Left kidney (tissue), 1 donor: ENCODE measurements at regions not wholly inside any gene's neighbourhood (a gene's known extent, or its start where the extent isn't known, plus 50 kb on each side); places are given as distances from the start of the nearest gene placed in this dataset.
"Not testable (repeated sequence)": the region's sequence is repeated elsewhere in the genome, so short reads cannot be mapped to it uniquely, and the experiment has no call there.

Experiments
- DNase-seq: peaks from one replicate; pipeline ENCODE4 v3.0.0-alpha.2; 2013

DNA sequence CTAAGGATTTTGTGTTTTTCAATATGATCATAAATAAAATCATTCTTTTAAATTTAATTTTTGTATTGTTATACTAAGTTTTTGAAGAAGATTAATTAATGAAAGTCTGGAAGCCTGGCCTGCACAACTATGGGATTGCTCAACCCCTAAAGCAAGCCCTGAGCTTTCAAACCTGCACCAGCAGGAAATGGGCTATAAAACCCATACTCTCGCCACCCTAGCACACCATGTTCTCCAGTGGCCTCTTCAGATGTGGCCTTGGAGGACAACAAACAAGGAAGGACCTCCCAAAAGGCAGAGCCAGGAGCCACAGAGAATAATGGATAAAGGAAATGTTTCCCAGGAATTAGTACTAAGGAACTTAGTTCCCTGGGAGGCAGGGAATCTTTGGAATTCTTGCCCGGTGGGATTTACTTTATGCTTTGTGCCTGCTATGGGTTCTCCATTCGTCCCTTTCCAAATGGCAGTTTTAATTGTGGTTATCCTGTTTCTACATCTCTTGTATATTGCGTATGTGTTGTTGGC lies 212.5 kb downstream of the ZFP36L2 start:
- DNase-seq: no peak

DNA sequence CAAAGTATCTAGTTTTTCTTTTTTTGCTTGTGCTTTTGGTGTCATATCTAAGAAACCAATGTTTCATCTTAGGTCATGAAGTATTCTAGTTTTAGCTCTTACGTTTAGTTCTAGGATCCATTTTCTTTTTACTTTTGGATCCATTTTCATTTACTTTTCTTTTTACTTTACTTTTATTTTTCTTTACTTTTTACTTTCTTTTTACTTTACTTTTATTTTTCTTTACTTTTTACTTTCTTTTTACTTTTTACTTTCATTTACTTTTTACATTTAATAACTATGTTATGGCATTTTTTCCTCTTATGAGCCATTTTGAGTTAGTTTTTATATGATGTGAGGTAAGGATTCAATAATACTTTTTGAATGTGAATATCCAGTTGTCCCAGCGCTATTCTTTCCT lies 213.4 kb downstream of the ZFP36L2 start:
- no peak for DNase-seq

DNA sequence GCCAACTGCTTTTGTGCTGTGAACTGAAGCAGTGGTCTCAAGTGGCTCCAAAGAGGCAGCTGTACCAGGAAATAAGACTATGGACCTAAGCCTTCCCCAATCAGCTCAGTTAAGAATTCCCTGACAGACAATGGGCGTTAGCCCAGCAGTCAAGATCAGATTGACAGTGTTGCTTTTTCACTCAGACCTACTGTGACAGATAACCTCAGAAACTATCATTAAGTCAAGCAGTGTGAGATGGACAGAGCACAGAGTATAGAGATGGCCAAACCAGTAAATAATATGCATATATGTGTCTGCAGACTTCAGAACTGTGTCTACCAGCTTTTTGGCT lies 215.3 kb downstream of the ZFP36L2 start:
- no peak for DNase-seq

DNA sequence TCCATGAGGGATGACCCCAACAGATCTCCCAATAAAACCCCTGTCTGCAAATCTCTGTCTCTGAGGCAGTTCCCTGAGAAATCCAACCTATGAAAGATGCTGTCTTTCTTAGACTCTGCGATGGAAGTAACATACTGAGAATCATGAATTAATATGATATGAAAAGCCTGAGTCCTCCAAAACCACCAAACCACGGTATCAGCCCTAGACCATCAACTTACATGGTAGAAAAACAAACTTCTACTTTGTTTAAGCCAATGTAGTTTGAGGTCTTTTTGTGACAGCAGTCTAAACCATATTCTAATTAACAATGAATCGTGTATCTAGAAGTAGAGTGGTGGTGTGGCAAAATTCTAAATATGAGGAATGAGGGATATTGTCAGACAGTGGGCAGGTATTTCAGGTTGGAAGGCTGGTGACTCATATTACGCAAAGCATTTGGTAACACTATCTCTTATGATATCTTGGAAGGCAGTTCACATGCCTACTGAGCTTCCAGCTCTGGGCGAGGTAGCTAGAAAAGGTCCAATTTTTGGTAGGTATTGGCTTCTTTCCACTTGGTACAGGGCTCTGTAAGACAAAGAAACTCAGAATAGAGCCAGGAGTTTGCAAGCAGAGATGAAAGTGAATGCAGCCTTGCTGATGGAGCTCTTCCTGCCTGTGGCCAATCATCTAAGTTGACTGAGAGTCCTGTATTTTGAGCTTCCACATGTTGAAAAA lies 215.8 kb downstream of the ZFP36L2 start:
- no peak for DNase-seq

DNA sequence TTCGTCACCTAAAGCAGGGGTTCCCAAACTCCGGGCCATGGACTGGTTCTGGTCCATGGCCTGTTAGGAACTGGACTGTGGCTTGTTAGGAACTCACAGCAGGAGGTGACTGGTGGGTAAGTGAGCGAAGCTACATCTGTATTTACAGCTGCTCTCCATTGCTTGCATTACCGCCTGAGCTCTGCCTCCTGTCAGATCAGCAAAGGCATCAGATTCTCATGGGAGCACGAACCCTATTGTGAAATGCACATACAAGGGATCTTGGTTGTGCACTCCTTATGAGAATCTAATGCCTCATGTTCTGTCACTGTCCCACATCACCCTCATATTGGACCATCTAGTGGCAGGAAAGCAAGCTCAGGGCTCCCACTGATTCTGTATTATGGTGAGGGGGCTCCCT lies 217.0 kb downstream of the ZFP36L2 start:
- no peak for DNase-seq

DNA sequence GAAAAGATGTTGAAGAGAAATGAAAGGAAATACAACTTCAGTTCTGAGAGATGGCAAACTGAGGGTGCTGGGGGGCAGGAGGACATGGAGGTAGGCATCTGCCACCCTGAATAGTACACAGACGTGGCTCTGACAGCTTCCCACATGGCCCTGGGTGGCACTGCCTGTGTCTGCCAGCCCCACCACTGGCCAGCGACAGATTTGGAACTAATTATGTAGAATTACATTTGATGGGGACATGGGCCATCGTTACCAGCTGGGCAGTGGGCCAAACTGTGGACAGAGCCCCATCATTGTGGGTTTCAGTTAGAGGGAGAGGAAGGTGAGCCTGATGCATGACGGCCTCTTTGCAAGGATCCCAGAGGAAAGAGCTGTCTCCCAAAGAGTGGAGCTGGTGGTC lies 216.0 kb upstream of the HAAO start:
- DNase-seq: no peak

DNA sequence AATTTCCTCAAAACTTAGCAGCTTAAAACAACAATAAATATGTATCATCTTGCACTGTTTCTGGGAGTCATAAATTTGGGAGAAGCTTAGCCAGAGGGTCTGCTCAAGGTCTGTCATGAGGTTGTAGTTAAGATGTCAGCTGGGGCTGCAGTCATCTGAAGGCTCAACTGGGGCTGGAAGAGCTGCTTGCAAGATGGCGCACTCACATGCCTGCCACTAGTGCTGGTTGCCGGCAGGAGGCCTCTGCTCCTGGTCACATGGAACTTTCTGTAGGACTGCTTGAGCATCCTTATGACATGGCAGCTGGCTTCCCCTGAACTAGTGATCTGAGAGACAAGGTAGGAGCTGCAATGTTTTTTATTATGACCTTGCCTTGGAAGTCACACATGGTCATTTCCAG lies 215.5 kb upstream of the HAAO start:
- no peak for DNase-seq

DNA sequence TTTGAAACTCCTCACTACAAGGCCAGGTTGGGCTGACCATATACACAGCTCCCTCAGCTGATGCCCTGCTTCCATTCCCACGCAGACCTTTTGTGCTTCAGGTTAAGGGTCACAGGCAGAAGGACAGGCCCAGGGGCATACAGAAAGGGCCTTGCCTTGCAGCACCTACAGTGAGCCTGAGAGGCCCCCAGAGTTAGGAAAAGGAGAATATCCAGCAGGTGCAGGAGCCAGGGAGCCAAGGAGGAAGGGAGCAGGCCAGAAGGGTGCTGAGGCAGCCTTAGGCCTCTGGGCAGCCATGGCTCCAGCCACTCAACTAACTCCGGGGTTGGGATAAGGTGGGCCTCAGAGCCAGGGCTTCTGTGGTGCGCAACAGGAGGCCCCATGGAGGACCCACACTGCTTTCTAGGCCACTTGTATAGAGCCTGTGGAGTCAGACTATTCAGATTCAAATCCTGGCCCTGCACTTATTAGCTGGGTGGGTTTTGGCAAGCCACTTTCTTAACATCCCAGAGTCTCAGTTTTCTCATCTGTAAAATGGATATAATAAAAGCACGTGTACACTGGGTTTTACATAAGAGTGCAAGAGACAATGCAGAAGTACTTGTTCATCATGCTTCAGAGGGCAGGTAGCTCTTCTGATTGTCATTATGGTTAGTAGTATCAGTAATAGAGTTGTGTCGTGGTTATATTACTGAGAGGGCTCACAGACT lies 214.6 kb upstream of the HAAO start:
- no peak for DNase-seq

DNA sequence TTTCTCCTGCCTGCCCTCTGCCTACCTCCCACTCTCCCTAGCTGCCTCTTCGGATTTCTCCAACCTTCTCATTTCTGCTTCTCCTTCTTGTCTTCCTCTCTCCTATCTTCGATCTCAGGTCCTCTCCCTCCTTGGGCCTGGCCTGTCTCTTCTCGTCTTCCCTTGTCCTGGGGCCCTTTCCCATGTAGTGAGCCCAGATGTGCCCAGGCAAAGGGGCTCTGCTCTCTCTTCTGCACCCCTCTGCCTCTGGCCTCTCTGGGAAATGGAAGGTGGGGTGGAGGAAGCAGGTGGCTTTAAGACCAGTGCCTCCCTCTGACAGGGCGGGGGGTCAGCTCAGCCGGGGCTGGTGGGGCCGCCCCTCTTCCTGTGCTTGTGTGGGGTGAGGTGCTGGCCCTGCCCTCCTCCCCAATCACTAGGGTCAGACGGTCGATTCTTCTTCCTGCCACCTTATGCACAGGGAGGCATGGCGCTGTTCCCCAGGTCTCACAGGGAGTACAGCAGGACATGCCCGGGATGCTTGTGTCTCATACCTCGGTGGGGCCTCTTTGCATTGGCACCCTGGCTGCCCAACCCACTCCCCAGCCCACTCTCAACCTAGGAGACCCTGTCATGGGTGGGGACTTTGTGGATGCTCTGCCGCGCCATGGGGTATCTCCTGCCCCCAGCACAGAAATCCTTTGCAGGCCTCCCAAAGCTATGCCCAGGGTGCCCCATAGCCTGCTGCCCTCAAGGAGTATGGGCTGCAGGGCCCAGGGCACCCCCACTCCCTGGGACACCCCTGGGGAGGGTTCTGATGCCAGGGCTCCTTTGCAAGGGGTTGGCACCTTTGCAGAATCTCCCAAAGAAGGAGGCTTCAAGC lies 213.8 kb upstream of the HAAO start:
- DNase-seq: no peak

DNA sequence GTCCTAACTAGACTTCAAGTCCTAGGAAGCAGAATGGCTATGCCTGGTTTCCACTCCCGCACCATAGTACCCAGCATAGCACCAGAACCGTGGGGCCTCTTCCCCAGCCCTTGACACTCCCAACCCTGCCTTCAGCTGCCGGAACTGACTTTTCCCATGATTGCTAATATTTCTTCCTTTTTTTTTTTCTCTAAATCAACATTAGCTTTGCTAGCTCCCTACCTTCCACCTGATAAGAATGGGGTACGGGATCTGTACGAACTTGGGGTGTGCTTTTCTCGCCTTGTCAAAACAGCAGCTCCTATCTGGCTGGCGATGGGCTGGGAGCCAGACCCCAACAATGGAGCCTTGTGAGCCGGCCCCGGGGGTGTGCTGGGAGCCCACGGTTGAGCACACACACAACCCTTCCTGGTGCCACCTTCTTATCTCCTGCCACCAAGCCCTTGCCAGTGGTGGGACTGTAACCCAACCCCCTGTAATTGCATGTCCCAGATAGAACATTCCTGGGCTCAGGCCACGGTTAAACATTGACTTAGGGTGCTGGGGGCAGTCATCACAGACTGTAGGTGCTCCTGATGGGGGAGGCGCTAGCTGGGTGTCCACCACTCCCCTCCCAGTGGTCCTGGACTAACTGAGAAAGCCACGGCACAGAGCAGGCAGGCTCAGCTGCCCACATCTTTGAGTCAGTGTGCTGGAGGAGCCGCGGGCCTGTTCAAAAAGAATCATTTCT lies 213.0 kb upstream of the HAAO start:
- DNase-seq: peak; percentile 50

DNA sequence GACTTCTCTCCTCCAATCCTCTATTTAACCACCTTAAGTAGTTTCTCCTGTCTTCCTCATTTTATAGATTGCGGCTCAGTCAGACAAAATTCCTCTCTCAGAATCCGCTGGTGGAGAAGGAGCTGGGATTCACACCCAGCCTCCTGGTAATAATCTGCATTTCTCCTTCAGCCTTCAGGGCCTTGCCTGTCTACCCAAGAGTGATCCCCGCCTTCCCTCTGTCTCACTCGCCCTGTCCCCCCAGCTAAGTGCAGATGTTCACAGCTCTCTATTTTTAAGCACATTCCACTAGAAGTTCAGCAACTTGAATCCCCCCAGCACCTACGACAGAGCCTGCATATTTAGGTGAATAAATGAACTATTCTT lies 212.5 kb upstream of the HAAO start:
- no peak for DNase-seq

DNA sequence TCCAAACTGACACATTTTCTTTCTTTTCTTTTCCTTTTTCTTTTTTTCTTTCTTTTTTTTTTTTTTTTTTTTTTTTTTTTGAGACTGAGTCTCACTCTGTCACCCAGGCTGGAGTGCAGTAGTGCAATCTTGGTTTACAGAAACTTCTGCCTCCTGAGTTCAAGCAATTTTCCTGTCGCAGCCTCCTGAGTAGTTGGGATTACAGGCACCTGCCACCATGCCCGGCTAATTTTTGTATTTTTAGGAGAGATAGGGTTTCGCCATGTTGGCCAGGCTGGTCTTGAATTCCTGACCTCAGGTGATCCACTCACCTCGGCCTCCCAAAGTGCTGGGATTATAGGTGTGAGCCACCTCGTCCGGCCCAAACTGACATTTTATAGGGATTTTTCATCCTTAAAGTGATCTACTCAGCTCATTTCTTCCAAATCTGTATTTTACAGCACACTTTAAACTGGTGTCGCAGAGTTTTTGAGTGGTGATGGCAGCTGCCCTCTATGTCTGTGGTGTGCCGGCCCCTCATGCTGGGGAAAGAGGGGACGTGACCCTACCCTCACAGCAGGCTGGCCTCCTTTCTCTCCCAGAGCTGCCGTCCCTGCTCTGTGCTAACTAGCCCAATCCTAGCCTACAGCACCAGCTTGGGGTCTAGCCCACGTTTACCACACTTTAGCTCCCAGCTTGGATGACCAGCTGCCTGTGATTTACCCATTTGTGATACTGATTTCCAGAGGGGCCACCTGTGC lies 211.9 kb upstream of the HAAO start:
- DNase-seq: not testable (repeated sequence)

DNA sequence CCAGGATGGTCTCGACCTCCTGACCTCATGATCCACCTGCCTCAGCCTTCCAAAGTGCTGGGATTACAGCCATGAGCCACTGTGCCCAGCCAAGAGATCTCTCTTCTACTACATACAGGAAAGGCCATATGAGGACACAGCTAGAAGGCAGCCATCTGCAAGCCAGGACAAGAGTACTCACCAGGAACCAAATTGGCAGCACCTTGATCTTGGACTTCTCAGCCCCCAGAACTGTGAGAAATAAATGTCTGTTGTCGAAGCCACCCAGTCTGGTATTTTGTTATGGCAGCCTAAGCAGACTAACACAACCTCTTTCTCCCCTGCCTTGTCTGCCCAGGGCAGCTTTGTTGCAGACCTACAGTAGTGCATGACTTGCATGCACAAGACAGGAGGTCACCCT lies 211.3 kb upstream of the HAAO start:
- DNase-seq: no peak

DNA sequence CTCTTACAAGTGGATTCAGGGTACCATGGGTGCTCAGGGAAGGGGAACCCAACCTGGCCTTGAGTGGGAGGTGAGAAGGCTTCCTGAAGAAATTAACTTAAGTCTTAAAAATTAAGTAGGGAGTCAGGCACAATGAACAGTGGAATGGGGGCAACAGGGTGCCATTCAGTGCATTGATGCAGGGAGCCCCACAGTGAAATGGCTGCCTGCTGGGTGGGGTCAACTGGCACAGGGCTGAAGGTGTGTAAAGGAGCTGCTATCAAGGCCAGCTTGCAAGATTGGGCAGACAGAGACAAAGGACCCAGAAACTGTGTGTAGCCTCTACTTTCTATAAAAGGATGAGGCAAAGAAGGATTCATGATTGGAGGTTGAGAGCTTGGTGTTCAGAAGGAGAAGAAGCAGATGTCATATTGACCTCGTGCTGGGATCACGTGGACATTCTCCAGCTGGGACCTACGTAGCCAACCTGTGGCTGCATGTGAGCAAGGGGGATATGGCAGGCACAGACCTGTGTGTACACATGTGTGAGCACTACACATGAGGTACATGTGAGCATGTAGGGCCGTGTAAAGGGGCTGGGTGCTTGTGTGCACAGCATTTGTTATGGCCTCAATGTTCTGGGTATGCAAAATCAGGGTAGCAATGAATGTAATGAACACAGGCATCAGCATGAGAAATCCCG lies 209.5 kb upstream of the HAAO start:
- DNase-seq: no peak

DNA sequence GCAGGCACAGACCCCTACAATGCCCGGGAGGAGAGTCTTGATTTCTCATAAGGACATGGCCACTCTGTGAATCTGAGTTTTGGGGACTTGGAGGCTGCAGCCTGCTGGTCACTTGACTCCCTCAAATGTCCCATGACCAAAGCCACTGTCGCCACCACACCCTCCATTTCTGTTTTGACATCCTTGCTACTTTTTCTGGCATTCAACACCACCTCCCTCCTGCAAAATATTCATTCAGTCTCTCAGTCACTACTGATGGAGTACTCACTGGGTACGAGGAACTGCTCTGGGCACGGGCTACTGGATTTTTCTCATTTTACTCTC lies 208.6 kb upstream of the HAAO start:
- no peak for DNase-seq

DNA sequence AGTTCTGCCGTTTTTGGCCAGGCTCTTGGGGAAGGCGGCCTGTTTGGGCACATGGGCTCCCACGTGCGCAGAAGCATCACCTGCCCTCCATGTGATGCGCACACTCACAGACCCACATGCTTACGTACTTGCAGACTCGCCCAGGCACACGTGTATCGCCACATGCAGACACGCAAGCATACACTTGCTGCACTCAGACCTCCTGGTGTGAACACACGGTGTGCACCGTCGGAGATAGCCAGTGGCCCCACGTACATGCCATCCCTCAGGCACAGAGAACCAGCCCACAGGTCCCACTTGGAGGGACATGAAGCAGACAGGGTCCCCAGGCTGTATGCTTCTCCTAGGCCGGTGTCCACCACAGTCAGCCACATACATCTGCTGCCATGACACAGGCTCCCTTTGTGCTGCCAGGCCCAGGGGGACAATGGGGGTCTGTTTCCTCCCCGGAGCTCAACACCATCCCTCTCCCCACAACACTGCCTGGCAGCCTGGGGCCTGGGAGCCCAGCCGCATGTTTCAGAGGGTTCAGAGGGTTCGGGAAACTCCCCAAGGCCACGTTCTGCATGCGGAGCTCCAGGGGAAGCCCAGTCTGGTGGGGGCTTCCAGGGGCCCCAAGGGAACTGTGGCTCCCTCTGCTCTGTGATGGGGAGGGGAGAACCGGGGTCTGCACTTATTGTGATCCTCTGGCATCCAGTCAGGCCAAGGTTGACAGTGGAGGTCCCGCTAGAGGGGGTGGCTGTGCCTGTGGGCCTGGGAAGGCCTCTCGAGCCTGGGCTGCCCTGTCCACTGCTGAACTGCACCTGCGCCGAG lies 208.1 kb upstream of the HAAO start:
- no peak for DNase-seq

DNA sequence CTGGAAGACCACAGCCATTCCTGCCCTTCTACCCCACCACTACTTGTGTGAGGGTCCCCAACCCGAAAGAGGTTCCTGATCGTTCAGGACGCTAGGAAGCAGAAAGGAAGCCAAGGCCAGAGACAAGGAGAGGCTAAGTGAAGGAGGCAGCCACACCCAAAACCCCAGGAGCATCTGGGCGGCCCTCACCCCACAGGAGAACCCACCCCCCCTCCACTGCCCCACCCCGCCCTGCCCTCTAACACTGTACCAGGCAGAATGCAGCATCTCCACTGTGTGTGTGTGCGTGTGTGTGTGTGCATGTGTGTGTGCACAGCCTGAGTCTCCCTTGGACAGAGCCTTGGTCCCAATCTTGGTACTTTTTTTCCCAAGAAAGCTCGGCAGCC lies 207.5 kb upstream of the HAAO start:
- no peak for DNase-seq

DNA sequence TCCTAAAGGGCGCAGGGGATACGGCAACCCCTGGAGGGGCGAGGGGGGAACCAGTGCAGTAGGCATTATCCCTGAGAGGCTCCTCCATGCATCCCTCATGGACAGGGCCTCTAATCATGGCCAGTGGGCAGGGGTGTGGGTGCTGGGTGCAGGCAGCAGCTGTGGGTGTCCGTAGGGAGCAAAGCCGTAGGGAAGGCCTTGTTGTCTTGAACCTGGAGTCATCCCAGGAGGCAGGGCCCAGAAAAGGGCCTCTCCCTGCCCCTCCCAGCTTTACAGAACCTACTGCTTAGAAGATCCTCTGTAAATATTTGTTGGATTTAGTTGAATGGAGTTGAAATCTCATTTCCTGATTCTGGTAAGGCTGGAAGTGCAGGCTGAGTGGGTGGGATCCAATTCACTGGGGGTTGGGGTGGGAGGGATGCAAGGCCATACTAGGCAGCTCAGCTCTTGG lies 207.0 kb upstream of the HAAO start:
- no peak for DNase-seq

DNA sequence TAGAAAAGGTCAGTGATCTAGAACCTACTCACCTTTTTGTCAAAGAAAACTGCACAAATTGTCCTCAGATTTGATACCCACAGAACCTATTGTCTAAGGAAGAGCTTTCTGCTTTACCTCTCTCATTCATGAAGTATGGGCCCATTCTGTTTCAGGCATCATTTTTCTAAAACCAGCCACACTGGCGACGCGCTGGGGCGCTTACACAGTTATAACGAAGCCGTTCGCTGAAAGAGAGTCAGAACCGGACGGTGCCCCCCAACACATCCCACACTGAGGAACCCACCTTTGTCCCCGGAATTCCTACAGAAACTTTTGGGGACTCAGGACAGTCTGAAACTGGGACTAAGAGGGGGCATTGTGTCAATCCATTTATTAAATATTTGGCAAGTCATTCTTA lies 206.3 kb upstream of the HAAO start:
- DNase-seq: no peak

DNA sequence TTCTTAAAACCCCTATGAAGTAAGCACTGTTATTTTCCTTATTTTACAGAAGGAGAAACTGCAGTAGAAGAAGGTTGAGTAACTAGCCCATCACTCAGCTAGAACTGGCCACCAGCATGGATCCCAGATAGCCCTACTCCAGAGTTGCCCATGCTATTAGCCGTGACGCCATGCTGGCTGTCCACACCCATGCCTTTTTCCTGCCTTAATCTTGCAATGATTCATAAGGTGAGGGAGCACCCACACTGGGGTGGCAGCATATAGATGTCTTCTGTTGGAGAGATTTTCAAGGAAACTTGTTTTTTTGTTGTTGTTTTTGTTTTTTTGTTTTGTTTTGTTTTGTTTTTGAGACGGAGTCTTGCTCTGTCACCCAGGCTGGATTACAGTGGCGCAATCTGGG lies 204.1 kb upstream of the HAAO start:
- DNase-seq: no peak
